GDM1 (cell line): ENCODE measurements at regions not wholly inside any gene's neighbourhood (a gene's known extent, or its start where the extent isn't known, plus 50 kb on each side); places are given as distances from the start of the nearest gene placed in this dataset.
"Not testable (repeated sequence)": the region's sequence is repeated elsewhere in the genome, so short reads cannot be mapped to it uniquely, and the experiment has no call there.

Source experiments
- DNase-seq: peaks from one replicate; lab custom pipeline; 2025; lab: John Stamatoyannopoulos, UW

DNA sequence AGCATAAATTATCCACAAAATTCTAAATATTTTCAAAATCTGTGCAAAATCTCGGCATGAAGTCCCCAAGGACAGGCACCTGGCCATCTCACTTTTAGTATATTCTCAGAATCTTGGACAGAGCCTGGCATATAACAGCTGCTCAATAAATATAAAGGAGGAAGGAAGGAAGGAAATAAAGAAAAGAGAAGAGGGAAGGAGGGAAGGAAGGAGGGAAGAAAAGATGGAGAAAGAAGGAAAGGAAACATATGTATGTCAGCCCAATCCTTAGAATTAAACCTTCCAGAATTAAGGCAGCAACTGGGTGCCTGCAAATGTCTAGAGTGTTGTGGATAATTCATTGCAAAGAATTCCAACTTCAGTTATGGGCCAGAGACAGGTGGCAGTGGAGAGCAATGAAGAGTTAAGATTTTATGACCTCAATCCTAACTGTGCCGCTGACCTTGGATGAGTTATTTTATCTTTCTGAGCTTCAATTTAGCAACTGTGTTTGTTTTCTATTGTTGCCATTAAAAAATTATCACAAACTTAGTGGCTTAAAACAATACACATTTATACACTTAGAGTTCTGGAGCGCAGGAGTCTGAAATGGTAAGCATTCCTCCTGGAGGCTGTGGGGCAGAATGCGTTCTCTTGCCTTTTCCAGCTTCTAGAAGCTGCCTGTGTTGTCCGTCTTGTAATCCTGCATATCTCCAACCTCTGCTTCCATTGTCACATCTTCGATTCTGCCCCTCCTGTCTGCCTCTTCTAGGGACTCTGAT is 200.9 kb upstream of the MSX2 start:
- no peak for DNase-seq

DNA sequence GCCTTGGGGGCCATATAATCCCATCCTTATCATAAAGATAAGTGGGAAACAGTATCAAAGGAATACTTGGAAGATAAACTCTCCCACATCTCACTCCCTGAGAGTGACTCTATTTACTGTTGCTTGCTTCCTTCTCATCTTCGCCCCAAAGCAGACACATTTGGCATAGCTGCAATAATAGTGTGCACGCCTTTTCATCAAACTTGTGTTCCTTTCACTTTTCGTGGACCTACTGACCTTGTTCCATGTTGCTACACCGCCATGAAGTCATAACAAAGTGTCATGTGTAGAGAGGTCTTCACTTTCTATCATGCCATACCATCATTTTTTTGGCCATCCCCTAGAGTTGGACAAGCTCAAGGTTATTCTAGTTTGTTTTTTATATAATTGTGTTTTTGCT is 200.0 kb upstream of the MSX2 start:
- DNase-seq, result no peak

DNA sequence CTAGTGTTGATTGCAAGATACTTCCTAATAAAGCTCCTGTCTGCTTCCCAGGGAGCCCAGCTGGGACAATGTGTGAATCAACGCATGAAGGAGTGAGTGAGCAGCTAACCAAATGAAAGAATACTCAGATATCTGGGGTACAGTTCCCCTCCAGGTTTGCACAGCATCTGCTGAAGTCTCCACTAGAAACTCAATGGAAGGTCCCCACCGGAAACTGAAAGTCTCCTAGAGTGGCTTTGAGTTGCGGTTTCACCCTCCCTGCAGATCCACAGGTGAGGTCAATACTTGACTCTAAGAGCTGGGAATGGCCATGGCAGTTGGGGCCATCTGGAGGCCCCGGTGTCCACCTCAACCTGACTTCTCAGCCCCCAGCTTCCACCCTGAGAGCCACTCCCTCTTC is 198.2 kb upstream of the MSX2 start:
- no peak for DNase-seq

DNA sequence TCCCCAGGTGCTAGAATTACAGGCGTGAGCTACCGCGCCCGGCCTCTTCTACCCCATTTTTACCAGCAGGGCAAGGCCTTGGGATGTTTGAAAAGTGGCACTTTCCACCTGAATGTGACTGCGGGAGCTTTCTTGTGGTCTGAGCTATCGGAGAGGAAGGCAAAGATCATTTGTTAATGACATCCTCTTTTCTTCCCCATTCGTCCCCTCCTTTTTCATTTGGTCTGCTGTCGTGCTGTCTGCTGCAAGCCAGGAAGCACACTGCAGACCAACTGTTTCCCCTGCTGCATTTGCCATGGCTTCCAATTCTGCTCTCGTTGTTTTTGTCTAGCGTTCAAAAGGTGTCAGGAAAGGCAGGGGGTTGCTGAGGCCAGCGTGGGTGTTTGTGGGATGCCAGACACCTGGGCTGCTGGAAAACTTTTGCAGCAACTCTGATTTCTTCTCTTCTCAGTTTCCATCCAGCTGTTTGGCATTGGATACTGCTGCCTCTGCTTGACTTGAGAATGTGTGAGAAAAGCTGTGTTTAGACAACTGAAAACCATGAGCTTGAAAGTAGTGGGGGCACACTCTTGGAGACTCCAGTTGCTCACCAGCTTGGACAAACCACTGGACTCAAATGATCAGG is 196.4 kb upstream of the MSX2 start:
- DNase-seq, result peak; percentile 21

DNA sequence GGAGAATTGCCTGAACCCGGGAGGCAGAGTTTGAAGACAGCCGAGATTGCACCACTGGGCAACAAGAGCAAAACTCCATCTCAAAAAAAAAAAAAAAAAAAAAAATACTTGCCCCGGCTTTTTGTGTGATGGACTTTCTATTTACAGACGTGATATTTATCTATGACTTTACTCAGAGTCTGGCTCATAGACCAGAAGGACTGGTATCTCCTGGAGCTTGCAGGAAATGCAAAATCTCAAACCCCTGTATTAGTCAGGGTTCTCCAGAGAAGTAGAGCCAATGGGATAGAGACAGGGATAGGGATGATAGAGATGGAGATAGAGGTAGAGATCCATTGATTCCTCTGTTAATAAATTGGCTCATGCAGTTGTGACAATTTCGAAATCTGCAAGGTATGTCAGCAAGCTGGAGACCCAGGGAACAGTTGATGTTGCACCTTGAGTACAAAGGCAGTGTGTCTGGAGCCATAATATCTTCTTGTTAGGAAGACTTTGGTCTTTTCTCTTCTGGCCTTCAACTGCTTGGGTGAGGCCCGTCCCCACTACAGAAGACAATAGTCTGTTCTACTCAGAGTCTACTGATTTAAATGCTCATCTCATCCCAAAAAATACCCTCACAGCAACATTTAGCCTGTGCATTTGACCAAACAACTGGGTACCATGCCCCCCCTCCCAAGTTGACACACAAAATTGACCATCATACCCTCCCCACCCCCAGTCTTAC is 195.4 kb upstream of the MSX2 start:
- no peak for DNase-seq

DNA sequence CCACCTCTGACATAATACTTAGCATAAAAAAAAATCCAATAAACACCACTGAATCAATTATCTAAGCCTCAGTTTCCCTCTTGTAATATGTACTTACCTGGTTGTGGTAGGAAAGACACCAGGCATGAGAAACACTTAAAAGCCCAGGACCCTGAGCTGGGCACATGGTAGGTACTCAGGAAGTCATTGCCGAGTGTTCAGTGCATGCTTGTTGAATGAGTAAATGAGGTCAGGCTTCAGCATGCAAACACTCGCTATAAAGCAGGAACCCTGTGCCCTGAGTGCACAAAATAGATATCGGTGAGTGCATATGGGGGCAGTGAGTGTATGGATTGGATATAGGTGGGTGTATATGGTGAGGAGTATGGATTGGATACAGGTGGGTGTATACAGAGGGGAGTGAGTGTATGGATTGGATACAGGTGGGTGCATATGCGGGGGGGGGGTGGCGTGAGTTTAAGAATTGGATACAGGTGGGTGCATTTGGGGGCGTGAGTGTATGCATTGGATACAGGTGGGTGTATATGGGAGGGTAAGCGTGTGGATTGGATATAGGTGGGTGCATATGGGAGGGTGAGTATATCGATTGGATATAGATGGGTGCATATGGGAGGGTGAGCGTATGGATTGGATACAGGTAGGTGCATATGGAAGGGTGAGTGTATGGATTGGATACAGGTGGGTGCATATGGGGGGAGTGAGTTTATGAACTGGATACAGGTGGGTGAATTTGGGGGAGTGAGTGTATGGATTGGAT is 194.3 kb upstream of the MSX2 start:
- no peak for DNase-seq

DNA sequence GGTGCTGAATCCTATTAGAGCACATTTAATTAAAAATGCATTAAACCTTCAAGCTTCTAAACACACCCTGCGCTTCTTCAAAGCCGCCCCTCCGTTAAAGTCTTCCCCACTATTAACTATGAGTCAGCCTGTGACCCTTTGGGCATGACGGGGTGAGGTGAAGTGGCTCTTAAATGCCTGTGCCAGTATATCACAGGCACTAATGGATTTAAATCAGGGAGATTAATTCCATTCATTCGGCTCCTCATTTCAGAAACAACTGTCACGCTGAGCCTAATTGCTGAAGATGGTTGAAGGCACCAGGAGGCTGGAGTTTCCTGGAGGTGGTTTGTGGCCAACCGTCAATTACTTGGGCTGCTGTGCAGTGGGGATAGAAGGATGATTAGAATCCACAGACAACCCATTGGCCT is 192.6 kb upstream of the MSX2 start:
- DNase-seq, result peak; percentile 47

DNA sequence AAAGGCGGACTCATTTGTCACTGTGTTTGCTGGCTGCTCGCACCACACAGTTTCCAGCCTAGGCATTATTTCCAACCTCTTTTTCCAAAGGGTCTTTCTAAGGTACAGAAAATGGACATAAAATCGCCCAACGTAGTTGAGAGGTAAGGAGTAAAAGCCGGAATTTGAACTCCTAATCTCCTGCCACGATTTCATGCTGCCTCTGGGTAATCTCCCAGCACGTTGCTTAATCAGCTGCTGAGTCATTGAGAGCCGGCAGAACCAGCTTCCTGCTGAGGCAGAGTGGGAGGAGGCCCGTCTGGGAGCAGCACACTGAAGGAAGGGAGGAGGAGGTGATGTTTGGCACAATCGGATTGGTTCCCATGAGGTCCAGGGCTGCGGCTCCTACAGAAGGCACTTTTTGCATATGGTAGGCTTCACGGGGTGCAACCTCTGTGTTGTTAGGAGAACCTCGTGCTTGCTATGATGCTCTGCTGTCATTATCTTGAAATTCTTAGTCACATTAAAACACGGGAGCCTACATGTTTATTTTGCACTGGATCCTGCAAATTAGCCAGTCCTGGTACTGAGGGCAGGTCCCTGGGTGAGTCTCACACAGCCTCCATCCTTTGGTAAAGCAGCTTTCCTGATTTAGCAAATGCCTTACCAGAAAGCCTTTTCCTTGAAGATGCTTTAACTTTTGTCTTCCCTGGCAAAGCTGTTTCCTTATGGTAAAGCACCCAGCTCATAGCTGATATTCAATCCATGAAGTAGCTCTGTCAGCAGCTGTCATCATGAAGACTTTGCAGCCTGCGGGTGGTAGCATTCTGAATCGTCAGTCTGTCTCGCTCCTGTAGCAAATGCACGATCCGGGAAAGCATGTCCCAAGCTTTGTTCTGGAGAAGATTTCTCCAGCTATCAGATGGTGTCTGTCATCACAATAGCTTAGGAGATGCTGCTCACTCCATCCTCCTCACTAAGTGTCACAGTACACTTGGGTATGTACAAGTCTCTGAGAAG is 191.6 kb upstream of the MSX2 start:
- peak; percentile 76 for DNase-seq

DNA sequence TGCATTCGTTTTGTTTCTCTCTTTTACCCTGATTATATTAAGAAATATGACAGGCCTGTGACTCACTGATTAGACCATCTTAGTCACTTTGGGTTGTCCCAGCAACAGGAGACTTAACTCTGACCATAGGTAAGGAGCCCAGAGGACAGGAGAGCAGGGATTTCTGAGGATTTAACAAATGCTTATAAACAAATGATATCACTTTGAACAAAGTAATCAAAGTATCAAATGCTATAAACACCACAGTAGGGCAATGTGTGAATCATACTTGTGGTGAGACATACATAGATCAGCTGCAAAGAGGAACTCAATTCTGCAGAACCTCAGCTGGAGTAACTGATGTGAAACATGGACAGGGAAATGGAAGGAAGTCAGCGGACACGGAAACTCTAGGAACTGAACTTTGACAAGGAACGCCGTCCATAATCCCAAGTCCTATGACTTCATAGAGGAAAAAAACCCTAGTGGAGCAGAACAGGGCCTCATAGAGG is 190.6 kb upstream of the MSX2 start:
- DNase-seq, result peak; percentile 18

DNA sequence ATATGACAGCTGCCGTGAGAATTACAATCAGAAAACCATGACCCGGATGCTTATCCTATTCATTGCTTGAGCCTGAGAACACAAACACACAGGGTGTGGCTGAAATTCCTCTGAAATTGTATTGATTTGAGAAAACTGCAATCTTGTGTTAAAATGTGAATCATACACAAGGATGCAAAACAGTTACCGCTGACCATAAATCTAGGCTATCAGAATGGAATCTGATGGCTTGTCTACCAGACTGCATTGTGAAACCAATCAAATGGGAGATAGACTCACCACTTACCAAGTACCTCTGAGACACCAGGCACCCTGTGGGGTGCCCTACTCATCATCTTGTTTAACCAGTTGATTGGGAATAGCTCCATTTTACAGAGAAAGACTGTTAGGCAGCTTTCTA is 188.7 kb upstream of the MSX2 start:
- no peak for DNase-seq

DNA sequence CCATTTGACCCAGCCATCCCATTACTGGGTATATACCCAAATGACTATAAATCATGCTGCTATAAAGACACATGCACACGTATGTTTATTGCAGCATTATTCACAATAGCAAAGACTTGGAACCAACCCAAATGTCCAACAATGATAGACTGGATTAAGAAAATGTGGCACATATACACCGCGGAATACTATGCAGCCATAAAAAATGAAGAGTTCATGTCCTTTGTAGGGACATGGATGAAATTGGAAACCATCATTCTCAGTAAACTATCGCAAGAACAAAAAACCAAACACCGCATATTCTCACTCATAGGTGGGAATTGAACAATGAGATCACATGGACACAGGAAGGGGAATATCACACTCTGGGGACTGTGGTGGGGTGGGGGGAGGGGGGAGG is 184.6 kb upstream of the MSX2 start:
- DNase-seq, result not testable (repeated sequence)

DNA sequence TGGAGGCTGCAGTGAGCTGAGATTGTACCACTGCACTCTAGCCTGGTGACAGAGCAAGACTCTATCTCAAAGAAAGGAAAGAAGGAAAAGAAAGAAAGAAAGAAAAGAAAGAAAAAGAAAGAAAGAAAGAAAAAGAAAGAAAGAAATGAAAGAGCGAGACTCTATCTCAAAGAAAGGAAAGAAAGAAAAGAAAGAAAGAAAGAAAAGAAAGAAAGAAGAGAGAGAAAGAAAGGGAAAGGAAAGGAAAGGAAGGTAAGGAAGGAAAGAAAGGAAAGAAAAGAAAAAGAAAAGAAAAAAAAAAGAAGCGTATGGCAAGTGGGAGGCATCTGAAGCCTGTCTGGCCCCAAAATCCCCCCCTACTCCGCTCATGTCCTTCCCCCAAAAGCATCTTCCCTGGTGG is 182.3 kb upstream of the MSX2 start:
- no peak for DNase-seq

DNA sequence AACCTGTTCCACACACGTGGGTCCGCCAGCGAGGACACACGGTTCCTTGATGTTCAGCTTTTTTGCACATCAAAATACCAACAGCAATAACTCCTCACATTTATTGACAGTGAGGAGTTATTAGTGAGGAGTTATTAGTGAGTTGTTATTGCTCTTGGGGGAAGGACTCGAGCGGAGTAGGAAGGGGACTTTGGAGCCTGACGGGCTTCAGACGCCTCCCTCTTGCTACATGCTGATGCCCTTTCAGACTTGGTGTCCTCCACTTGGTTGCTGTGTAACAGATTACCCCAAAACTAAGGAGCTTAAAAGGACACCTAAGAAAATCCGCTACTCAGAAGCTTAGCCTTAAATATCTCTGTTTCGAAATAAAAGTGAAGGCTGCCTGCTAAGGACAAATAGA is 181.9 kb upstream of the MSX2 start:
- DNase-seq, result no peak

DNA sequence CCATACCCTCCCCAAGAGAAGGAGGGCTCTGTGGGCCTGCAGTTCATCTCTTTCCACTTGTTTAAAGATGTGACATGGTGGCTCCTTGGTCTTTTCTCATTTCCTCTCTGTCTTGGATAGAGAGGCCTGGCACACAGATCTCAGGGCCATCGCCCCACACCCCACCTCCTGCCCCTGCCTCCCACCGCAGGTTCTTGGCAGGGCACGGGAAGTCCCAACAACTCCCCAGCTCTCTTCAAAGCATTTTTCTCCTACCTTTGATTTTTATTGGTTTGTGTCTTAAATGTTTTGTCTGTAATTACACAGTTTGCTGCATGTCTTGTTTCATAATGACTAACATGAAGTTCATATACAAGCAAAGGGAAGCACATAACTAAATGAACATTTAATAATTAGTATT is 178.5 kb upstream of the MSX2 start:
- DNase-seq, result no peak

DNA sequence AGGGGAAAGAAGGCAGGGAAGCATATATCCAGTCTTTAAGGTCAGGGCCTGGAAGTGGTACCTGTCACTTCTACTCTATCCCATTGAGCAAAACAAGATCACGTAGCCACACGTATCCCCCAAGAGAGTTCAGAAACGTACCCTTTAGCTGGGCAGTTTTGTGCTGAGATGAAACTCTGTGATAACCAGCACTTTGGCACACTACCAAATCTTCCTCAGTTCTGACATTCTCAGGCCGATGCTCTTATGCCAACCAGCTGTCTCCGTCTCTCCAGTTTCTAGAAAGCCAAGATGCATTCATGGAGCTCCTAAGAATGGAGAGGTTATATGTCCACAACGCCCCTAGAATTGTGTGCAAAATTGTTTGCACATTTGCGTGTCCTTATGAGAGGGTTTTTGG is 176.6 kb upstream of the MSX2 start:
- DNase-seq, result no peak

DNA sequence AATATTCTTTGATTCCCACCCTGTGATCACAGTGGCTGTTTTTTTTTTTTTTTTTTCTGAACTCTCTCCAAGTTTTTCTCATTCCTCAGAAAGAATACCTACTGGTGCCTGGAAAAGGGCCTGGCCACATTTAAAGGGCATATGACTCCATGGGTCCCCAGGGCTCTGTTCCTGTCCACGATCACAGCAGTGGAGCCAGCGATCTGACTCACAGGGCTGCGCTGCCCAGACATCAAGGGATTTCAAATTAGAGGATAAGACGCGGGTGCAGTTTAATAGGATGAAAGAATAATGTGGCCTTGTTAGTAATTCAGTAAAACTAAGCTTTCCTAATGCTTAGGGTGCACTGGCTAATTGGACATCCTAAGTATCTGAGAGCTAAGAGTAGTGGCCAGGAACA is 175.1 kb upstream of the MSX2 start:
- DNase-seq, result no peak

DNA sequence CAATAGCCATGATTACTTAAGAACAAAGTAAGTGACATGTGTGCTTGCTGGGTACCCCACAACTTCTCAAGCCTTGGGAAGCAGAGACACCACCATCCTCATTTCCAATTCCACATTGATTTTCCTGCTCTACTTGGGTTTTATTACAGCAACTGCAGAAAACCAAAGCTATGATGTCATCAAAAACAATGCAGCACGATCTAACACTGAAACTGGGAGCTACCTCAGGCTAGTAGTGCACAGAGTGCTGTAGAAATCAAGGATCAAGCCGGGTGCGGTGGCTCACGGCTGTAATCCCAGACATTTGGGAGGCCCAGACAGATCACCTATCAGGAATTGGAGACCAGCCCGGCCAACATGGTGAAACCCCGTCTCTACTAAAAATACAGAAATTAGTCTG is 174.4 kb upstream of the MSX2 start:
- no peak for DNase-seq

DNA sequence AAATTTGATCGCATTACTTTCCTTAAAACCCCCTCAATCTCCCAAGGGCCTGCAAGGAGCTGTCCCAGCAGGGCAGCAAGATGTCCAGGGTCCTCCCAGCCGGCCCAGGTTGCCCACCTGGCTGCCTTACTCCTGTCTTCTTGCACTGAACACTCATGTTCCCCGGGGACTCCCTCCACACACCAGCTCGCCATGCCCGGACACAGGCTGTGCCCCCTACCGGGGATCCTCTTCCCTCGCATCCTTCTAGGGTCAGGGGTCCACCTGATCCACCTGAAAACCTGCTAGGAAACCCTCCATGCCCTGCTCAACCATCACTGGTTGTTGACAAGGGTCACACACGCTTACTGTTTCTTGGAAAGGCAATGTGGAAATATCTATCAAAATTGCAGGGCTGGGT is 172.0 kb upstream of the MSX2 start:
- no peak for DNase-seq

DNA sequence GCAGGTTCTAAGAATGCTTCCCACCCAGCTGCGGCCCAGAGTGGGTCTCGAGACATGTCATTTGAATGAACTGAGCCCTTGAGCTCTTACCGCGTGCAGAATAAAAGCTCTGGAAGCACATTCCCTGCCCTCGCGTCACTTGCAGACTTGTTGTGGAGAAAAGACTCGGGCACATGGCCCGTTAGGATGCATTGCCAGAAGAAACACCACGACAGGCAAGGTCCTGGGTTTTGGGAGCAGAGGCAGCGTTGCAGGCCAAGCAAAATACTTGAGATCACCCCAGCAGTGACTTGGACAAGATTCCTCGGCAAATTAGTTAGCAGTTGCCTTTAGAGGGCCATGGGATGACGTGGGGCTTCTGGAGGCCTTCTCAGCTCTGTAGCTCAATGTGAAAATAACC is 170.8 kb upstream of the MSX2 start:
- no peak for DNase-seq

DNA sequence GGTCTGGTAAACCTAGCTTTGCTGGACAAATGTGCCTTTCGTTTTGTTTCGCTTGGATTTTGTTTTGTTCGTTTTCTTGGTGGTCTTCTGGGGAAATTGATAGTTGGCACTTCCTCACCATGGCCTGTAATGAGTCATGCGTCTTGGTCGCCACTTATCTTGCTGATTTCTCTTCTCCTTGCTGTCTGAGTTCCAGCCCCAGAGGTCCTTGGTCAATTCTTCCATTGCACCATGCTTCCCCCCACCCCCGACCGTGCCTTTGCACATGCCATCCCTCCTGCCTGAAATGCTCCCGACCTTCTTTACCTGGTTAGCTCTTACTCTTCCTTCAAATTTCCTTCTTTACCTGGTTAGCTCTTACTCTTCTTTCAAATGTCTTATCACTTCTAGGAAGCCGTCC is 168.7 kb upstream of the MSX2 start:
- DNase-seq, result no peak

DNA sequence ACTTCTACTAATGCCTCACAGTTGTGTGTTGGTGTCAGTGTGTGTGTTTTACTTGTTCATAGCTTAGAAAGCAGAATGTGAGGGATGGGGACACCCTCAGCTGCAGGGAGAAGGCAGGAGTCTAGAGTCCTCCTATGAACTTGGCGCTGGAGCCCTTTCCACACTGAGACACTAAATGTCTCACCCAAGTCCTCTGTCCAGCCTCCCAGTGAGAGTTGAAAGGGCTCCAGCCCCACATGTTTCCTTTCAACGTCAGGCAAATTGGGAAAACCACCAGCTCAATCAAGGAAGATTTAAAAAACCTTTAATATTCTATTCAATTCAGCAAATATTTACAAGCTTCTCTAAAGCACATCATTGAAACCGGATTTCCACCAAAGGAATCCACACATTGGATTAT is 167.6 kb upstream of the MSX2 start:
- no peak for DNase-seq
